ENCODE measurements at regions not wholly inside any gene's neighbourhood (a gene's known extent, or its start where the extent isn't known, plus 50 kb on each side); places are given as distances from the start of the nearest gene placed in this dataset.

GRCh38 chr11:45436966-45437365 lies 150.8 kb upstream of the SYT13 start (continued):
- TF ChIP-seq SNAI1 (CRISPR knock-in tag; IDR thresholded peaks at IDR 0.05; ENCODE audit: borderline replicate concordance), result no peak
- TF ChIP-seq ATF4 (CRISPR knock-in tag; IDR thresholded peaks at IDR 0.05), result no peak
- no peak for TF ChIP-seq ZNF143 (CRISPR knock-in tag; IDR thresholded peaks at IDR 0.05)
- TF ChIP-seq, protein P1, sequence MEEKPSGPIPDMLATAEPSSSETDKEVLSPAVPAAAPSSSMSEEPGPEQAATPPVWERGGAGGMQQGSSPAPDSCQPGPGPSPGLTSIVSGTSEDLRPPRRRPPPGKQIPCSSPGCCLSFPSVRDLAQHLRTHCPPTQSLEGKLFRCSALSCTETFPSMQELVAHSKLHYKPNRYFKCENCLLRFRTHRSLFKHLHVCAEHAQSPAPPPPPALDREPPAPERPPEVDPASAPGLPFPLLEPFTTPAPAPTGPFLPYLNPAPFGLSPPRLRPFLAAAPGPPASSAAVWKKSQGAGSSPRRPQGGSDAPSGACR (CRISPR knock-in tag; IDR thresholded peaks at IDR 0.05), result no peak
- TF ChIP-seq, protein P2, sequence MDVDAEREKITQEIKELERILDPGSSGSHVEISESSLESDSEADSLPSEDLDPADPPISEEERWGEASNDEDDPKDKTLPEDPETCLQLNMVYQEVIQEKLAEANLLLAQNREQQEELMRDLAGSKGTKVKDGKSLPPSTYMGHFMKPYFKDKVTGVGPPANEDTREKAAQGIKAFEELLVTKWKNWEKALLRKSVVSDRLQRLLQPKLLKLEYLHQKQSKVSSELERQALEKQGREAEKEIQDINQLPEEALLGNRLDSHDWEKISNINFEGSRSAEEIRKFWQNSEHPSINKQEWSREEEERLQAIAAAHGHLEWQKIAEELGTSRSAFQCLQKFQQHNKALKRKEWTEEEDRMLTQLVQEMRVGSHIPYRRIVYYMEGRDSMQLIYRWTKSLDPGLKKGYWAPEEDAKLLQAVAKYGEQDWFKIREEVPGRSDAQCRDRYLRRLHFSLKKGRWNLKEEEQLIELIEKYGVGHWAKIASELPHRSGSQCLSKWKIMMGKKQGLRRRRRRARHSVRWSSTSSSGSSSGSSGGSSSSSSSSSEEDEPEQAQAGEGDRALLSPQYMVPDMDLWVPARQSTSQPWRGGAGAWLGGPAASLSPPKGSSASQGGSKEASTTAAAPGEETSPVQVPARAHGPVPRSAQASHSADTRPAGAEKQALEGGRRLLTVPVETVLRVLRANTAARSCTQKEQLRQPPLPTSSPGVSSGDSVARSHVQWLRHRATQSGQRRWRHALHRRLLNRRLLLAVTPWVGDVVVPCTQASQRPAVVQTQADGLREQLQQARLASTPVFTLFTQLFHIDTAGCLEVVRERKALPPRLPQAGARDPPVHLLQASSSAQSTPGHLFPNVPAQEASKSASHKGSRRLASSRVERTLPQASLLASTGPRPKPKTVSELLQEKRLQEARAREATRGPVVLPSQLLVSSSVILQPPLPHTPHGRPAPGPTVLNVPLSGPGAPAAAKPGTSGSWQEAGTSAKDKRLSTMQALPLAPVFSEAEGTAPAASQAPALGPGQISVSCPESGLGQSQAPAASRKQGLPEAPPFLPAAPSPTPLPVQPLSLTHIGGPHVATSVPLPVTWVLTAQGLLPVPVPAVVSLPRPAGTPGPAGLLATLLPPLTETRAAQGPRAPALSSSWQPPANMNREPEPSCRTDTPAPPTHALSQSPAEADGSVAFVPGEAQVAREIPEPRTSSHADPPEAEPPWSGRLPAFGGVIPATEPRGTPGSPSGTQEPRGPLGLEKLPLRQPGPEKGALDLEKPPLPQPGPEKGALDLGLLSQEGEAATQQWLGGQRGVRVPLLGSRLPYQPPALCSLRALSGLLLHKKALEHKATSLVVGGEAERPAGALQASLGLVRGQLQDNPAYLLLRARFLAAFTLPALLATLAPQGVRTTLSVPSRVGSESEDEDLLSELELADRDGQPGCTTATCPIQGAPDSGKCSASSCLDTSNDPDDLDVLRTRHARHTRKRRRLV (CRISPR knock-in tag; IDR thresholded peaks at IDR 0.05), result no peak
- TF ChIP-seq PHF20 (CRISPR knock-in tag; IDR thresholded peaks at IDR 0.05), result no peak
- TF ChIP-seq SMARCC2 (IDR thresholded peaks at IDR 0.05), result no peak
- no peak for TF ChIP-seq ZNF138 (CRISPR knock-in tag; IDR thresholded peaks at IDR 0.05; ENCODE audit: low read depth)
- no peak for TF ChIP-seq SRSF1 (optimal IDR thresholded peaks at IDR 0.05; ENCODE audit: low read depth, low read length)
